ENCODE measurements at regions not wholly inside any gene's neighbourhood (a gene's known extent, or its start where the extent isn't known, plus 50 kb on each side); places are given as distances from the start of the nearest gene placed in this dataset.

DNA sequence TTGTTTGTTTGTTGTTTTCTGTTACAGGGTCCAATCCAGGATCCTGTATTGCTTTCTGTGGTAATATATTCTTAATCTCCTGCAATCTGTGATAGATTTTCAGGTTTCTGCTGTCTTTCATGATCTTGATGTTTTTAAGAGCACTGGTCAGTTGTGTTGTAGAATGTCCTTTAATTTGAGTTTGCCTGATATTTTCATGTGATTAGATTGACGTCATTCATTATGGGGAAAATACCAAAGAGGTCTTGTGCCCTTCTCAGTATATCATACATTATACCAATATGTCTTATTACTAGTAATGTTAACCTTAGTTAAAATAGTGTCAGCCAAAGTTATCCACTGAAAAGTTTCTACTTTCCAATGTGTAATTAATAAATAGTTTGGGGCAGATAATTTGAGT lies 929.3 kb downstream of the PCDH19 start:
- Histone ChIP-seq H3K4me1 (no peaks in the 10 kb centered on the region), H3K4me2 (no peak overlapping the region), H3K27ac (no peak overlapping the region), H3K9me3 (no peaks in the 10 kb centered on the region), H3K4me3 (no peak overlapping the region)
- TF ChIP-seq TP53 (CRISPR knock-in tag; IDR thresholded peaks at IDR 0.05) (no peak), ESRRA (IDR thresholded peaks at IDR 0.05; ENCODE audit: borderline replicate concordance, low read length) (no peak), BHLHE40 (IDR thresholded peaks at IDR 0.05; ENCODE audit: low read depth, low read length) (no peak), CBX8 (IDR thresholded peaks at IDR 0.05) (no peak), RNF2 (IDR thresholded peaks at IDR 0.05; ENCODE audit: borderline replicate concordance, low read depth) (no peak), FOSL2 (IDR thresholded peaks at IDR 0.05) (no peak), FOSL2 (CRISPR knock-in tag; IDR thresholded peaks at IDR 0.05) (no peak), PHF8 (IDR thresholded peaks at IDR 0.05; ENCODE audit: borderline replicate concordance, low read depth) (no peak), EP300 (IDR thresholded peaks at IDR 0.05) (no peak), RCOR1 (IDR thresholded peaks at IDR 0.05; ENCODE audit: low read depth, low read length) (no peak), CHD2 (IDR thresholded peaks at IDR 0.05; ENCODE audit: low read length, partially characterized antibody) (no peak), ZSCAN20 (CRISPR knock-in tag; IDR thresholded peaks at IDR 0.05) (no peak), JUN (IDR thresholded peaks at IDR 0.05) (no peak), HMGXB4 (CRISPR knock-in tag; IDR thresholded peaks at IDR 0.05; ENCODE audit: borderline replicate concordance) (no peak), ZNF302 (CRISPR knock-in tag; IDR thresholded peaks at IDR 0.05) (no peak), RAD21 (conservative IDR thresholded peaks at IDR 0.05 in 1 of 2, IDR thresholded peaks at IDR 0.05 in 1 of 2) (no peak)
- CTCF ChIA-PET: no interaction called here
- DNase-seq (ENCODE audit: low read depth in 1 of 2, low spot score in 1 of 2) (no peak), FAIRE-seq (no peak), ATAC-seq (no peak)
- POLR2A ChIA-PET: no interaction called here
- WGBS (ENCODE audit: missing lambda C conversion rate): 0% methylated on average over 1 of the region's 1 CpG

GRCh38 chrX:99469439-99469838 lies 940.6 kb downstream of the PCDH19 start:
- ATAC-seq: no peak

DNA sequence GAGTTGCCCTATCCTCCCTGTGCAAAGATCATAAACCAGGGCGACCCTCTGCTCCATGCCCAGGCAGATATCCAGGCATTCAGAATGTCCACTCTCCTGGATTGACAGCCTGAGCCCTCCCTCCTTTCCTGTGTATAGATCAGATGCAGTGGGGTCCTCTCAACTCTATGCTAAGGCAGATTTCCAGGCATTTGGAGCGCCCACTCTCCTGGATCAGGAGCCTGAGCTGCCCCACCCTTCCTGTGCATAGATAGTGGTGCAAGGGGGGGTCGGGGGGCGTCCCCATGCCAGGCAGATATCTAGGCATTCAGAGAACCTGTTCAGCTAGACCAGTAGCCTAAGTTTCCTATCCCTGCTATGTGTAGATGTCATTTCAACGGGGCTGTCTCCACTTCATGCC lies 941.1 kb downstream of the PCDH19 start:
- ATAC-seq: no peak
- H3K4me3 ChIP-seq: no peak overlapping the region
- no peak for DNase-seq (ENCODE audit: low read depth in 1 of 2, low spot score in 1 of 2)
- no peak overlapping the region for H3K4me2 ChIP-seq
- H3K27ac ChIP-seq: no peak overlapping the region
- POLR2A ChIA-PET: no interaction called here
- WGBS (ENCODE audit: missing lambda C conversion rate): no CpG with 5 or more reads among the region's 5 CpGs
- H3K4me1 ChIP-seq: no peaks in the 10 kb centered on the region
- H3K9me3 ChIP-seq: no peaks in the 10 kb centered on the region
- CTCF ChIA-PET: no interaction called here
- FAIRE-seq: no peak
- TF ChIP-seq HDAC2 (IDR thresholded peaks at IDR 0.05) (no peak), CBX2 (IDR thresholded peaks at IDR 0.05; ENCODE audit: borderline replicate concordance, low read depth) (no peak), ZNF302 (CRISPR knock-in tag; IDR thresholded peaks at IDR 0.05) (no peak), HOXA7 (CRISPR knock-in tag; IDR thresholded peaks at IDR 0.05) (no peak), ZFP36 (IDR thresholded peaks at IDR 0.05; ENCODE audit: borderline replicate concordance, partially characterized antibody) (no peak), REST (IDR thresholded peaks at IDR 0.05) (no peak), ESRRA (IDR thresholded peaks at IDR 0.05; ENCODE audit: borderline replicate concordance, low read length) (no peak), USF2 (IDR thresholded peaks at IDR 0.05) (no peak), EHMT2 (IDR thresholded peaks at IDR 0.05; ENCODE audit: low read depth) (no peak), KDM5A (IDR thresholded peaks at IDR 0.05) (no peak), GATA3 (IDR thresholded peaks at IDR 0.05; ENCODE audit: borderline replicate concordance) (no peak), ELK1 (IDR thresholded peaks at IDR 0.05; ENCODE audit: low read depth, low read length) (no peak)

More at GRCh38 chrX:99469439-99469838, 940.6 kb downstream of the PCDH19 start:
- TF ChIP-seq SMC3 (IDR thresholded peaks at IDR 0.05): no peak
- TF ChIP-seq USF2 (IDR thresholded peaks at IDR 0.05): no peak
- Histone ChIP-seq H3K27ac (no peak overlapping the region), H3K4me2 (no peak overlapping the region), H3K4me1 (no peaks in the 10 kb centered on the region), H3K9me3 (no peaks in the 10 kb centered on the region), H3K4me3 (no peak overlapping the region)
- FAIRE-seq: no peak
- 8% methylated on average over 2 of the region's 3 CpGs for WGBS (ENCODE audit: missing lambda C conversion rate)
- ChIA-PET POLR2A (no interaction called here), CTCF (no interaction called here)
- no peak for DNase-seq (ENCODE audit: low read depth in 1 of 2, low spot score in 1 of 2)

Measured in A549 (cell line).